ENCODE measurements at regions not wholly inside any gene's neighbourhood (a gene's known extent, or its start where the extent isn't known, plus 50 kb on each side); places are given as distances from the start of the nearest gene placed in this dataset.

GRCh38 chr4:36493251-36493650, 211.8 kb downstream of the DTHD1 start:
- Histone ChIP-seq H2AFZ (ENCODE audit: low read depth, low read length) (no peak overlapping the region), H3K9me3 (replicated peaks; ENCODE audit: control insufficient read depth, insufficient read depth, low read length) (no peaks in the 10 kb centered on the region), H3K36me3 (ENCODE audit: control insufficient read depth in 2 of 2, extremely low read depth in 1 of 2, insufficient read depth in 2 of 2, low read length in 2 of 2) (no peaks in the 10 kb centered on the region), H3K4me1 (ENCODE audit: control insufficient read depth, extremely low read depth, insufficient read depth, low read length) (peaks cover 2% of the 10 kb centered on the region), H3K4me2 (ENCODE audit: insufficient read depth, low read length) (no peak overlapping the region), H3K79me2 (ENCODE audit: control insufficient read depth, insufficient read depth, low read length) (no peaks in the 10 kb centered on the region), H3K9me1 (replicated peaks; ENCODE audit: control insufficient read depth, extremely low read depth, insufficient read depth, low read length) (no peaks in the 10 kb centered on the region), H3K27ac (ENCODE audit: insufficient read depth, low read depth, low read length) (no peak overlapping the region), H4K20me1 (replicated peaks; ENCODE audit: control insufficient read depth, extremely low read depth, insufficient read depth, low read length) (no peaks in the 10 kb centered on the region), H3K27me3 (ENCODE audit: control insufficient read depth in 2 of 2, insufficient read depth in 2 of 2, low read length in 2 of 2) (no peaks in the 10 kb centered on the region), H3K4me3 (replicated peaks in 1 of 3; ENCODE audit: insufficient read depth in 1 of 3, low read depth in 1 of 3, low read length in 3 of 3) (no peak overlapping the region), H3K9ac (replicated peaks; ENCODE audit: extremely low read depth, insufficient read depth, low read length) (no peak overlapping the region)
- dilution Hi-C loops (cut with MboI; ENCODE audit: extremely low pct_ligation_motif_present, low sequenced_read_pairs) (no loop called here), intact Hi-C loops (cut with micrococcal nuclease) (no loop called here)
- no TSS peak for BruUV-seq (replicated peaks)
- CTCF ChIA-PET = no interaction called here
- POLR2A ChIA-PET = no interaction called here
- TF ChIP-seq JUN (IDR thresholded peaks at IDR 0.05; ENCODE audit: borderline replicate concordance, insufficient read depth, insufficient read length, low read depth) (no peak), POLR2AphosphoS5 (IDR thresholded peaks at IDR 0.05; ENCODE audit: insufficient read depth, low read depth, low read length) (no peak), POLR2A (IDR thresholded peaks at IDR 0.05; ENCODE audit: low read depth, low read length) (no peak), FOS (IDR thresholded peaks at IDR 0.05; ENCODE audit: borderline replicate concordance, insufficient read depth, low read length) (no peak)
- FAIRE-seq = no peak
- DNase-seq (ENCODE audit: low read depth, low spot score) = no peak

GRCh38 chr4:36494016-36494415, 212.6 kb downstream of the DTHD1 start:
- POLR2A ChIA-PET = no interaction called here
- H3K4me3 ChIP-seq (replicated peaks in 1 of 3; ENCODE audit: insufficient read depth in 1 of 3, low read depth in 1 of 3, low read length in 3 of 3) = no peak overlapping the region
- H3K27ac ChIP-seq (ENCODE audit: insufficient read depth, low read depth, low read length) = no peak overlapping the region
- no peak overlapping the region for H3K4me2 ChIP-seq (ENCODE audit: insufficient read depth, low read length)
- H3K36me3 ChIP-seq (ENCODE audit: control insufficient read depth in 2 of 2, extremely low read depth in 1 of 2, insufficient read depth in 2 of 2, low read length in 2 of 2) = no peaks in the 10 kb centered on the region
- dilution Hi-C loops (cut with MboI; ENCODE audit: extremely low pct_ligation_motif_present, low sequenced_read_pairs) = no loop called here
- TF ChIP-seq POLR2AphosphoS5 (IDR thresholded peaks at IDR 0.05; ENCODE audit: insufficient read depth, low read depth, low read length) (no peak), CTCF (IDR thresholded peaks at IDR 0.05; ENCODE audit: extremely low read depth in 1 of 2, insufficient read depth in 1 of 2, low read depth in 1 of 2, low read length in 2 of 2) (no peak), FOS (IDR thresholded peaks at IDR 0.05; ENCODE audit: borderline replicate concordance, insufficient read depth, low read length) (no peak), MYC (IDR thresholded peaks at IDR 0.05; ENCODE audit: low read depth, low read length) (no peak), POLR2A (IDR thresholded peaks at IDR 0.05; ENCODE audit: low read depth, low read length) (no peak), EZH2 (IDR thresholded peaks at IDR 0.05; ENCODE audit: borderline replicate concordance, low read depth, low read length, severe bottlenecking) (no peak), JUN (IDR thresholded peaks at IDR 0.05; ENCODE audit: borderline replicate concordance, insufficient read depth, insufficient read length, low read depth) (no peak), GATA2 (IDR thresholded peaks at IDR 0.05; ENCODE audit: insufficient read depth, insufficient read length, low read depth, low read length) (no peak)
- FAIRE-seq = no peak
- H3K79me2 ChIP-seq (ENCODE audit: control insufficient read depth, insufficient read depth, low read length) = no peaks in the 10 kb centered on the region
- H3K4me1 ChIP-seq (ENCODE audit: control insufficient read depth, extremely low read depth, insufficient read depth, low read length) = peaks cover 2% of the 10 kb centered on the region
- no TSS peak for BruUV-seq (replicated peaks)
- CTCF ChIA-PET = no interaction called here
- H2AFZ ChIP-seq (ENCODE audit: low read depth, low read length) = no peak overlapping the region
- H3K9me1 ChIP-seq (replicated peaks; ENCODE audit: control insufficient read depth, extremely low read depth, insufficient read depth, low read length) = no peaks in the 10 kb centered on the region
- no peaks in the 10 kb centered on the region for H3K27me3 ChIP-seq (ENCODE audit: control insufficient read depth in 2 of 2, insufficient read depth in 2 of 2, low read length in 2 of 2)
- no peaks in the 10 kb centered on the region for H3K9me3 ChIP-seq (replicated peaks; ENCODE audit: control insufficient read depth, insufficient read depth, low read length)
- intact Hi-C loops (cut with micrococcal nuclease) = no loop called here
- H3K9ac ChIP-seq (replicated peaks; ENCODE audit: extremely low read depth, insufficient read depth, low read length) = no peak overlapping the region
- DNase-seq (ENCODE audit: low read depth, low spot score) = no peak
- H4K20me1 ChIP-seq (replicated peaks; ENCODE audit: control insufficient read depth, extremely low read depth, insufficient read depth, low read length) = no peaks in the 10 kb centered on the region
